H9 (cell line): ENCODE measurements at regions not wholly inside any gene's neighbourhood (a gene's known extent, or its start where the extent isn't known, plus 50 kb on each side); places are given as distances from the start of the nearest gene placed in this dataset.

Source experiments
- DNase-seq: peaks from one replicate; pipeline ENCODE4 v3.0.0-alpha.2; 2017
- H2AFZ ChIP-seq: one replicate; pipeline ENCODE4 v1.6.1; 2013; ENCODE audit warnings: mild to moderate bottlenecking, low read length, control low read depth, moderate library complexity
- H2AK5ac ChIP-seq: 2 replicates; pipeline ENCODE4 v1.6.1; 2013; ENCODE audit warnings: low read length, control low read depth, mixed read lengths; ENCODE audit not compliant: insufficient read length
- H2BK120ac ChIP-seq: one replicate; pipeline ENCODE4 v1.6.1; 2013; ENCODE audit warnings: low read depth, mild to moderate bottlenecking, low read length, control low read depth, inconsistent platforms; ENCODE audit not compliant: poor library complexity, severe bottlenecking
- H2BK12ac ChIP-seq: 2 replicates; pipeline ENCODE4 v1.6.1; 2013; ENCODE audit warnings: low read length, control low read depth, mixed read lengths, low read depth; ENCODE audit not compliant: insufficient read length
- H2BK15ac ChIP-seq: 2 replicates; pipeline ENCODE4 v1.6.1; 2013; ENCODE audit warnings: low read depth, low read length, control low read depth
- H2BK20ac ChIP-seq: one replicate; pipeline ENCODE4 v1.6.1; 2013; ENCODE audit warnings: low read depth, mild to moderate bottlenecking, low read length, control low read depth, inconsistent platforms; ENCODE audit not compliant: poor library complexity, severe bottlenecking
- H2BK5ac ChIP-seq: 2 replicates; pipeline ENCODE4 v1.6.1; 2013; ENCODE audit warnings: low read length, control low read depth, mixed read lengths; ENCODE audit not compliant: insufficient read length
- H3K14ac ChIP-seq: 2 replicates; pipeline ENCODE4 v1.6.1; 2013; ENCODE audit warnings: low read length, control low read depth; ENCODE audit not compliant: insufficient read depth
- H3K18ac ChIP-seq: 2 replicates; pipeline ENCODE4 v1.6.1; 2013; ENCODE audit warnings: low read depth, mild to moderate bottlenecking, mixed read lengths, low read length, control low read depth; ENCODE audit not compliant: insufficient read length
- H3K23ac ChIP-seq: 2 replicates; pipeline ENCODE4 v1.6.1; 2013; ENCODE audit warnings: low read length, control low read depth, mixed read lengths, low read depth; ENCODE audit not compliant: insufficient read length
- H3K23me2 ChIP-seq: 2 replicates; pipeline ENCODE4 v1.6.1; 2013; ENCODE audit warnings: low read depth, mild to moderate bottlenecking, mixed read lengths, low read length, control low read depth; ENCODE audit not compliant: insufficient read length, poor library complexity, severe bottlenecking
- H3K27ac ChIP-seq: 2 replicates; pipeline ENCODE4 v1.5.1; 2013; ENCODE audit warnings: low read length, control low read depth, mixed read lengths, low read depth; ENCODE audit not compliant: insufficient read length
- H3K27me3 ChIP-seq: 2 replicates; pipeline ENCODE4 v1.6.1; 2013; ENCODE audit warnings: low read length, control low read depth, inconsistent platforms; ENCODE audit not compliant: insufficient read depth
- H3K4ac ChIP-seq: 2 replicates; pipeline ENCODE4 v1.6.1; 2013; ENCODE audit warnings: low read depth, mild to moderate bottlenecking, control low read depth, inconsistent platforms, low read length, moderate library complexity
- H3K4me1 ChIP-seq: 2 replicates; pipeline ENCODE4 v1.6.1; 2013; ENCODE audit warnings: low read length, control low read depth, inconsistent platforms; ENCODE audit not compliant: insufficient read depth
- H3K4me2 ChIP-seq: 2 replicates; pipeline ENCODE4 v1.6.1; 2013; ENCODE audit warnings: low read length, control low read depth, mixed read lengths; ENCODE audit not compliant: insufficient read length, insufficient read depth
- H3K56ac ChIP-seq: 2 replicates; pipeline ENCODE4 v1.6.1; 2013; ENCODE audit warnings: low read depth, mild to moderate bottlenecking, mixed read lengths, low read length, control low read depth; ENCODE audit not compliant: insufficient read length
- H3K79me1 ChIP-seq: 2 replicates; pipeline ENCODE4 v1.6.1; 2013; ENCODE audit warnings: low read depth, mild to moderate bottlenecking, moderate library complexity, low read length, control low read depth, inconsistent platforms; ENCODE audit not compliant: insufficient read depth, poor library complexity, severe bottlenecking
- H3K79me2 ChIP-seq: 2 replicates; pipeline ENCODE4 v1.6.1; 2013; ENCODE audit warnings: low read length, control low read depth, inconsistent platforms; ENCODE audit not compliant: insufficient read depth
- H3K9ac ChIP-seq: 2 replicates; pipeline ENCODE4 v1.6.1; 2013; ENCODE audit warnings: low read length, control low read depth, mixed read lengths; ENCODE audit not compliant: insufficient read length; ENCODE audit errors: extremely low read depth
- H3K9me3 ChIP-seq: one replicate; pipeline ENCODE4 v1.6.1; 2013; ENCODE audit warnings: low read depth, low read length, inconsistent platforms; ENCODE audit not compliant: control insufficient read depth
- H3T11ph ChIP-seq: one replicate; pipeline ENCODE4 v1.6.1; 2013; ENCODE audit warnings: mild to moderate bottlenecking, low read length, control low read depth, inconsistent platforms
- H4K20me1 ChIP-seq: one replicate; pipeline ENCODE4 v1.6.1; 2013; ENCODE audit not compliant: control insufficient read depth, insufficient read length, insufficient read depth
- H4K5ac ChIP-seq: 2 replicates; pipeline ENCODE4 v1.6.1; 2013; ENCODE audit warnings: low read depth, mild to moderate bottlenecking, mixed read lengths, low read length, control low read depth; ENCODE audit not compliant: insufficient read length
- H4K8ac ChIP-seq: replicated peaks from 2 replicates; pipeline ENCODE4 v1.6.1; 2013; ENCODE audit warnings: low read length, control low read depth, mixed read lengths, low read depth; ENCODE audit not compliant: insufficient read length
- H4K91ac ChIP-seq: 2 replicates; pipeline ENCODE4 v1.6.1; 2013; ENCODE audit warnings: low read depth, mild to moderate bottlenecking, moderate library complexity, mixed read lengths, low read length, control low read depth; ENCODE audit not compliant: insufficient read length
- H3K27ac Mint-ChIP-seq, 3 experiments: 2 replicates in 2 of 3; 3 replicates in 1 of 3; pipeline ENCODE4 v1.8.0; 2020 to 2021; ENCODE audit warnings: mixed read lengths in 3 of 3, mild to moderate bottlenecking in 1 of 3, moderate library complexity in 1 of 3
- H3K27me3 Mint-ChIP-seq: 2 replicates; pipeline ENCODE4 v1.8.0; 2021; ENCODE audit warnings: low read depth, mild to moderate bottlenecking, moderate library complexity, mixed read lengths
- H3K36me3 Mint-ChIP-seq, 3 experiments: 2 replicates in 2 of 3; 3 replicates in 1 of 3; pipeline ENCODE4 v1.8.0; 2020 to 2021; ENCODE audit warnings: low read depth in 3 of 3, mixed read lengths in 3 of 3; ENCODE audit not compliant: insufficient read depth in 1 of 3
- H3K4me1 Mint-ChIP-seq, 2 experiments: 2 replicates each; pipeline ENCODE4 v1.8.0; 2020; ENCODE audit warnings: mixed read lengths in 2 of 2
- H3K4me3 Mint-ChIP-seq, 2 experiments: 2 replicates in 1 of 2; 3 replicates in 1 of 2; pipeline ENCODE4 v1.8.0; 2020 to 2021; ENCODE audit warnings: mild to moderate bottlenecking in 2 of 2, mixed read lengths in 2 of 2, moderate library complexity in 1 of 2
- H3K9me3 Mint-ChIP-seq, 2 experiments: 2 replicates in 1 of 2; 3 replicates in 1 of 2; pipeline ENCODE4 v1.8.0; 2020; ENCODE audit warnings: mild to moderate bottlenecking in 2 of 2, mixed read lengths in 2 of 2, moderate library complexity in 1 of 2
- CTCF ChIP-seq: fragments of 200-600 bp; sonication (generic); conservative IDR thresholded peaks from 3 replicates; pipeline ENCODE4 v1.8.0; 2021; ENCODE audit warnings: antibody characterized with exemption, mild to moderate bottlenecking
- WGBS: extraction: QIAGEN DNeasy Blood & Tissue Kit; methylation state at CpG from one replicate; pipeline ENCODE4 v1.1.7; 2013; ENCODE audit warnings: missing lambda C conversion rate, low lambda C conversion rate, mixed read lengths; ENCODE audit not compliant: insufficient read length; ENCODE audit errors: extremely low coverage; 5-methylcytosine and 5-hydroxymethylcytosine counted together

GRCh38 chr12:83196694-83197350 lies 510.1 kb downstream of the TMTC2 start:
- Histone ChIP-seq H2AFZ (no peak overlapping the region), H3K18ac (no peak overlapping the region), H3K14ac (no peak overlapping the region), H4K20me1 (no peaks in the 10 kb centered on the region), H2BK5ac (no peak overlapping the region), H2BK12ac (no peak overlapping the region), H3K4ac (no peak overlapping the region), H3K9me3 (no peaks in the 10 kb centered on the region), H3K56ac (no peak overlapping the region), H3K79me1 (no peaks in the 10 kb centered on the region), H3K23me2 (peaks cover 2% of the 10 kb centered on the region), H3K4me2 (peak overlapping the region; percentile 48), H2BK20ac (no peak overlapping the region), H3K4me1 (peaks cover 2% of the 10 kb centered on the region), H2AK5ac (no peak overlapping the region), H4K8ac (no peak overlapping the region), H3K23ac (no peak overlapping the region), H3K27me3 (no peaks in the 10 kb centered on the region), H3T11ph (no peak overlapping the region), H2BK15ac (no peak overlapping the region), H4K5ac (no peak overlapping the region), H2BK120ac (no peak overlapping the region), H3K9ac (no peak overlapping the region), H3K79me2 (no peaks in the 10 kb centered on the region), H4K91ac (no peak overlapping the region), H3K27ac (peak overlapping the region; percentile 94)
- DNase-seq = no peak
- Mint-ChIP-seq H3K36me3 (peaks cover 5 to 39% (median 9%) of the 10 kb centered on the region in 3 experiments), H3K27me3 (no peaks in the 10 kb centered on the region), H3K4me1 (peaks cover 45 to 47% of the 10 kb centered on the region in 2 experiments), H3K9me3 (peaks cover 2 to 18% of the 10 kb centered on the region in 2 experiments; a peak in 4 of 5 replicates), H3K27ac (peak overlapping the region; percentile 91 to 97 (median 96); a peak in 6 of 7 replicates), H3K4me3 (peak overlapping the region in 1 of 2 experiments; percentile 12; a peak in 1 of 5 replicates)
- no peak for TF ChIP-seq CTCF
- no CpG with 5 or more reads among the region's 3 CpGs for WGBS
